ENCODE measurements at regions not wholly inside any gene's neighbourhood (a gene's known extent, or its start where the extent isn't known, plus 50 kb on each side); places are given as distances from the start of the nearest gene placed in this dataset.

Small RNA genes in the stretch of these regions (small RNA-seq; reads per million reads assigned to genes)
- 0 reads per million in 2 experiments for gene AC107297.1
- gene RF00066 = 0 reads per million in 2 experiments
